ENCODE measurements at regions not wholly inside any gene's neighbourhood (a gene's known extent, or its start where the extent isn't known, plus 50 kb on each side); places are given as distances from the start of the nearest gene placed in this dataset.

DNA sequence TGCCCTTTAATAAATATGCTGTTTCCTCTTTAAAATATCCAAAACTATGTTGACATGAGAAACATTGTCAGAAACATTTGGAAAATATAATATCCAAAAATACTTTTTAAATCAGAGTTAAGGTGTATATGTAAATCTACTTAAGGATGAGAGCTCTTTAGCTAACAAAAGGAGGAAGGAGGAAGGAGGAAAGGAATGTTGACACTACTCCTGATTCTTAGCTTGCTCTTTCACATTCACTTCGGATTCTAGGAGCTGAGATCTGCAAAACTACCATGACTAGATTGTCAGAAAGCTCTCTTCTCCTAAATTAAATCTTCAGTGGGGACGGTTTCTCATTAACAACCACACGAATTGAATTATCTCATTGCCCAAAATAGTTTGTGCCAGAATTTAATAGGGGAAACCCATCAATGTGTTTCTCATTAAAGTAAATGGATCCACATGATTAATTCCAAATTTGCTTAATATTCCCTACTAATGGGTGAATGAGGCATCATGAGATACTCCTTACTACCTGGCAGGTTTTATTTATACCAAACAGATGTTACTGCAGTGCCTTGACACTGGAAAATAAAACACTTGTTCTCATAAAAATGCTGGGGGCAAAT, 509.1 kb downstream of the MBD2 start:
- TF ChIP-seq, protein P1, sequence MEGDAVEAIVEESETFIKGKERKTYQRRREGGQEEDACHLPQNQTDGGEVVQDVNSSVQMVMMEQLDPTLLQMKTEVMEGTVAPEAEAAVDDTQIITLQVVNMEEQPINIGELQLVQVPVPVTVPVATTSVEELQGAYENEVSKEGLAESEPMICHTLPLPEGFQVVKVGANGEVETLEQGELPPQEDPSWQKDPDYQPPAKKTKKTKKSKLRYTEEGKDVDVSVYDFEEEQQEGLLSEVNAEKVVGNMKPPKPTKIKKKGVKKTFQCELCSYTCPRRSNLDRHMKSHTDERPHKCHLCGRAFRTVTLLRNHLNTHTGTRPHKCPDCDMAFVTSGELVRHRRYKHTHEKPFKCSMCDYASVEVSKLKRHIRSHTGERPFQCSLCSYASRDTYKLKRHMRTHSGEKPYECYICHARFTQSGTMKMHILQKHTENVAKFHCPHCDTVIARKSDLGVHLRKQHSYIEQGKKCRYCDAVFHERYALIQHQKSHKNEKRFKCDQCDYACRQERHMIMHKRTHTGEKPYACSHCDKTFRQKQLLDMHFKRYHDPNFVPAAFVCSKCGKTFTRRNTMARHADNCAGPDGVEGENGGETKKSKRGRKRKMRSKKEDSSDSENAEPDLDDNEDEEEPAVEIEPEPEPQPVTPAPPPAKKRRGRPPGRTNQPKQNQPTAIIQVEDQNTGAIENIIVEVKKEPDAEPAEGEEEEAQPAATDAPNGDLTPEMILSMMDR (IDR thresholded peaks at IDR 0.05): no peak
- TF ChIP-seq POLR2A (IDR thresholded peaks at IDR 0.05): no peak

All from thyroid gland (tissue), 4 donors.